WTC11 (cell line): ENCODE measurements at regions not wholly inside any gene's neighbourhood (a gene's known extent, or its start where the extent isn't known, plus 50 kb on each side); places are given as distances from the start of the nearest gene placed in this dataset.

Experiments used
- ATAC-seq: fragments of 200-7000 bp; cut with Tn5 transposase; 2 replicates; pipeline ENCODE4 v1.10.0; 2021; ENCODE audit warnings: mild to moderate bottlenecking, moderate library complexity
- CTCF ChIA-PET: fragments of 300-600 bp; sonication (Branson Sonifier 250); formaldehyde crosslinking; loops from one replicate; lab custom pipeline; 2021; ENCODE audit warnings: antibody characterized with exemption; lab: Charles Lee
- POLR2A ChIA-PET: fragments of 350-600 bp; sonication (Branson Sonifier 250); formaldehyde crosslinking; loops from one replicate; lab custom pipeline; 2021; ENCODE audit warnings: antibody characterized with exemption; lab: Charles Lee
- DNase-seq: peaks from one replicate; pipeline ENCODE4 v3.0.0; 2021; ENCODE audit warnings: low spot score
- H3K27ac Mint-ChIP-seq: 2 replicates; pipeline ENCODE4 v1.8.0; 2021; ENCODE audit warnings: mixed read lengths
- H3K27me3 Mint-ChIP-seq: 2 replicates; pipeline ENCODE4 v1.8.0; 2021; ENCODE audit warnings: low read depth, mild to moderate bottlenecking, moderate library complexity, mixed read lengths
- H3K36me3 Mint-ChIP-seq: 2 replicates; pipeline ENCODE4 v1.8.0; 2021; ENCODE audit warnings: mixed read lengths
- H3K4me1 Mint-ChIP-seq: 2 replicates; pipeline ENCODE4 v1.8.0; 2022; ENCODE audit warnings: mixed read lengths
- H3K4me3 Mint-ChIP-seq: 2 replicates; pipeline ENCODE4 v1.8.0; 2021; ENCODE audit warnings: mild to moderate bottlenecking, moderate library complexity, mixed read lengths
- H3K9me3 Mint-ChIP-seq: 2 replicates; pipeline ENCODE4 v1.8.0; 2021; ENCODE audit warnings: mixed read lengths
- E2F1 ChIP-seq: sonication (generic); formaldehyde crosslinking; IDR thresholded peaks from 2 replicates; pipeline ENCODE4 v1.8.0; 2022; ENCODE audit warnings: mild to moderate bottlenecking, missing genetic modification reagents
- ELF4 ChIP-seq: sonication (generic); formaldehyde crosslinking; IDR thresholded peaks from 2 replicates; pipeline ENCODE4 v1.8.1; 2022; ENCODE audit warnings: low read depth, mild to moderate bottlenecking, moderate library complexity, missing genetic modification reagents
- EMX1 ChIP-seq: fragments of 250-450 bp; sonication (Bioruptor Pico); IDR thresholded peaks from 2 replicates; pipeline ENCODE4 v1.8.0; 2021; ENCODE audit warnings: mild to moderate bottlenecking
- ERG ChIP-seq: fragments of 250-450 bp; sonication (Bioruptor Pico); IDR thresholded peaks from 2 replicates; pipeline ENCODE4 v1.8.0; 2021; ENCODE audit warnings: mild to moderate bottlenecking
- ETV6 ChIP-seq: sonication (generic); formaldehyde crosslinking; IDR thresholded peaks from 2 replicates; pipeline ENCODE4 v1.8.1; 2022; ENCODE audit warnings: mild to moderate bottlenecking, missing genetic modification reagents
- JUN ChIP-seq: sonication (generic); formaldehyde crosslinking; IDR thresholded peaks from 2 replicates; pipeline ENCODE4 v1.8.0; 2023; ENCODE audit warnings: mild to moderate bottlenecking, missing genetic modification reagents
- NFATC4 ChIP-seq: fragments of 250-450 bp; sonication (Bioruptor Pico); IDR thresholded peaks from 2 replicates; pipeline ENCODE4 v1.9.0; 2021; ENCODE audit warnings: mild to moderate bottlenecking
- NFE2L1 ChIP-seq: sonication (generic); formaldehyde crosslinking; IDR thresholded peaks from 2 replicates; pipeline ENCODE4 v1.8.1; 2023; ENCODE audit warnings: missing genetic modification reagents
- PRRX2 ChIP-seq: fragments of 250-450 bp; sonication (Bioruptor Pico); IDR thresholded peaks from 2 replicates; pipeline ENCODE4 v1.8.0; 2021; ENCODE audit warnings: mild to moderate bottlenecking
- RELA ChIP-seq: sonication (generic); formaldehyde crosslinking; IDR thresholded peaks from 2 replicates; pipeline ENCODE4 v1.8.1; 2022; ENCODE audit warnings: missing genetic modification reagents, mild to moderate bottlenecking, borderline replicate concordance
- SMAD3 ChIP-seq: sonication (generic); formaldehyde crosslinking; IDR thresholded peaks from 2 replicates; pipeline ENCODE4 v1.8.0; 2022; ENCODE audit warnings: missing genetic modification reagents, mild to moderate bottlenecking, borderline replicate concordance
- TCF7 ChIP-seq: sonication (generic); formaldehyde crosslinking; IDR thresholded peaks from 2 replicates; pipeline ENCODE4 v1.8.0; 2022; ENCODE audit warnings: mild to moderate bottlenecking, low read depth, missing genetic modification reagents, moderate library complexity
- USF1 ChIP-seq: sonication (generic); formaldehyde crosslinking; IDR thresholded peaks from 2 replicates; pipeline ENCODE4 v1.8.0; 2022; ENCODE audit warnings: mild to moderate bottlenecking, missing genetic modification reagents
- ZNF219 ChIP-seq: sonication (generic); formaldehyde crosslinking; IDR thresholded peaks from 2 replicates; pipeline ENCODE4 v1.8.0; 2023; ENCODE audit warnings: missing genetic modification reagents, mild to moderate bottlenecking, borderline replicate concordance
- ZNF423 ChIP-seq: fragments of 250-450 bp; sonication (Bioruptor Pico); IDR thresholded peaks from 2 replicates; pipeline ENCODE4 v2.1.2; 2022; ENCODE audit warnings: mild to moderate bottlenecking, moderate library complexity
- TF ChIP-seq, protein P1 (sequence below): sonication (generic); formaldehyde crosslinking; IDR thresholded peaks from 2 replicates; pipeline ENCODE4 v1.8.0; 2022; ENCODE audit warnings: missing genetic modification reagents
- TF ChIP-seq, protein P2 (sequence below): sonication (generic); formaldehyde crosslinking; IDR thresholded peaks from 2 replicates; pipeline ENCODE4 v1.8.0; 2023; ENCODE audit warnings: missing genetic modification reagents
- TF ChIP-seq, protein P3 (sequence below): sonication (generic); formaldehyde crosslinking; IDR thresholded peaks from 2 replicates; pipeline ENCODE4 v1.8.1; 2023; ENCODE audit warnings: mild to moderate bottlenecking, moderate library complexity, missing genetic modification reagents

DNA sequence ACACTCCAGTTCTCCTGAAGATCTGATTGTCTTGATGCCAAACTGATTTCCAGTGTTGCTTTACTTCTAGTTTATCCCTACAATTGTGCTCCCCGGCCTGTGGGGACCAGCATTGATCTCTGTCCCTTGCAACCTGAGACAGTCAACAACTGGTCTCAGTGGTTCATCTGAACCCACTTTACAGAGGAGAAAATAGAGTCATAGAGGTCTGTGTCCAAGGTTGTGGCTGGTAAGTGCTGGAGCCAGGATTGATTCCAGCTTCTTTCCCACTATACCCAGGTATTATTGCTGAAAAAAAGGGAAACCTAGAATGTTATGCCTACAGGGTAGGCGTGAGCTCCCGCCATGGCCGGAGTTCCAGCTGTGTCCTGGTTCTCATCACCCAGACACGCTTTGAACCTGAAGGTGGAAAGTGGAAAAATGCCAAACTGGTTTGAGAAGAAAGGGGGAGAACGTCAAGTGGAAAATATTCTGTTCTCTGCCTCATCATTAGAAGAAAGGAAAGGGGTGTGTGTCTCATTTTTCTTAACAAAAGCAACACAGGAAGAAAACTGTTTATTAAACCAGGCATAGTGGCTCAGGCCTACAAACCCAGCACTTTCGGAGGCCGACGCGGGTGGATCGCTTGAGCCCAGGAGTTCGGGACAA, 60.7 kb upstream of the ITPKB start:
- no peaks in the 10 kb centered on the region for H3K9me3 Mint-ChIP-seq
- no peaks in the 10 kb centered on the region for H3K36me3 Mint-ChIP-seq
- TF ChIP-seq ERG (no peak), NFATC4 (no peak)
- TF ChIP-seq, protein P1, sequence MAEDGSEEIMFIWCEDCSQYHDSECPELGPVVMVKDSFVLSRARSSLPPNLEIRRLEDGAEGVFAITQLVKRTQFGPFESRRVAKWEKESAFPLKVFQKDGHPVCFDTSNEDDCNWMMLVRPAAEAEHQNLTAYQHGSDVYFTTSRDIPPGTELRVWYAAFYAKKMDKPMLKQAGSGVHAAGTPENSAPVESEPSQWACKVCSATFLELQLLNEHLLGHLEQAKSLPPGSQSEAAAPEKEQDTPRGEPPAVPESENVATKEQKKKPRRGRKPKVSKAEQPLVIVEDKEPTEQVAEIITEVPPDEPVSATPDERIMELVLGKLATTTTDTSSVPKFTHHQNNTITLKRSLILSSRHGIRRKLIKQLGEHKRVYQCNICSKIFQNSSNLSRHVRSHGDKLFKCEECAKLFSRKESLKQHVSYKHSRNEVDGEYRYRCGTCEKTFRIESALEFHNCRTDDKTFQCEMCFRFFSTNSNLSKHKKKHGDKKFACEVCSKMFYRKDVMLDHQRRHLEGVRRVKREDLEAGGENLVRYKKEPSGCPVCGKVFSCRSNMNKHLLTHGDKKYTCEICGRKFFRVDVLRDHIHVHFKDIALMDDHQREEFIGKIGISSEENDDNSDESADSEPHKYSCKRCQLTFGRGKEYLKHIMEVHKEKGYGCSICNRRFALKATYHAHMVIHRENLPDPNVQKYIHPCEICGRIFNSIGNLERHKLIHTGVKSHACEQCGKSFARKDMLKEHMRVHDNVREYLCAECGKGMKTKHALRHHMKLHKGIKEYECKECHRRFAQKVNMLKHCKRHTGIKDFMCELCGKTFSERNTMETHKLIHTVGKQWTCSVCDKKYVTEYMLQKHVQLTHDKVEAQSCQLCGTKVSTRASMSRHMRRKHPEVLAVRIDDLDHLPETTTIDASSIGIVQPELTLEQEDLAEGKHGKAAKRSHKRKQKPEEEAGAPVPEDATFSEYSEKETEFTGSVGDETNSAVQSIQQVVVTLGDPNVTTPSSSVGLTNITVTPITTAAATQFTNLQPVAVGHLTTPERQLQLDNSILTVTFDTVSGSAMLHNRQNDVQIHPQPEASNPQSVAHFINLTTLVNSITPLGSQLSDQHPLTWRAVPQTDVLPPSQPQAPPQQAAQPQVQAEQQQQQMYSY (CRISPR knock-in tag): no peak
- TF ChIP-seq, all 79 proteins: peak for 0

GRCh38 chr1:226798427-226799411, 59.6 kb upstream of the ITPKB start:
- Mint-ChIP-seq H3K4me1 (no peaks in the 10 kb centered on the region), H3K9me3 (no peaks in the 10 kb centered on the region), H3K36me3 (no peaks in the 10 kb centered on the region), H3K27me3 (no peaks in the 10 kb centered on the region), H3K27ac (no peak overlapping the region), H3K4me3 (no peak overlapping the region)
- no peak for ATAC-seq
- CTCF ChIA-PET: no interaction called here
- POLR2A ChIA-PET: no interaction called here
- DNase-seq: no peak
- no peak for TF ChIP-seq PRRX2 (CRISPR knock-in tag)
- TF ChIP-seq RELA (CRISPR knock-in tag): no peak
- TF ChIP-seq, protein P2, sequence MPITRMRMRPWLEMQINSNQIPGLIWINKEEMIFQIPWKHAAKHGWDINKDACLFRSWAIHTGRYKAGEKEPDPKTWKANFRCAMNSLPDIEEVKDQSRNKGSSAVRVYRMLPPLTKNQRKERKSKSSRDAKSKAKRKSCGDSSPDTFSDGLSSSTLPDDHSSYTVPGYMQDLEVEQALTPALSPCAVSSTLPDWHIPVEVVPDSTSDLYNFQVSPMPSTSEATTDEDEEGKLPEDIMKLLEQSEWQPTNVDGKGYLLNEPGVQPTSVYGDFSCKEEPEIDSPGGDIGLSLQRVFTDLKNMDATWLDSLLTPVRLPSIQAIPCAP (CRISPR knock-in tag): no peak
- TF ChIP-seq ZNF219 (CRISPR knock-in tag): no peak
- TF ChIP-seq USF1: no peak
- no peak for TF ChIP-seq SMAD3 (CRISPR knock-in tag)
- no peak for TF ChIP-seq TCF7
- TF ChIP-seq NFE2L1 (CRISPR knock-in tag): no peak
- TF ChIP-seq EMX1: no peak
- no peak for TF ChIP-seq ZNF423
- TF ChIP-seq JUN (CRISPR knock-in tag): no peak
- TF ChIP-seq, protein P3, sequence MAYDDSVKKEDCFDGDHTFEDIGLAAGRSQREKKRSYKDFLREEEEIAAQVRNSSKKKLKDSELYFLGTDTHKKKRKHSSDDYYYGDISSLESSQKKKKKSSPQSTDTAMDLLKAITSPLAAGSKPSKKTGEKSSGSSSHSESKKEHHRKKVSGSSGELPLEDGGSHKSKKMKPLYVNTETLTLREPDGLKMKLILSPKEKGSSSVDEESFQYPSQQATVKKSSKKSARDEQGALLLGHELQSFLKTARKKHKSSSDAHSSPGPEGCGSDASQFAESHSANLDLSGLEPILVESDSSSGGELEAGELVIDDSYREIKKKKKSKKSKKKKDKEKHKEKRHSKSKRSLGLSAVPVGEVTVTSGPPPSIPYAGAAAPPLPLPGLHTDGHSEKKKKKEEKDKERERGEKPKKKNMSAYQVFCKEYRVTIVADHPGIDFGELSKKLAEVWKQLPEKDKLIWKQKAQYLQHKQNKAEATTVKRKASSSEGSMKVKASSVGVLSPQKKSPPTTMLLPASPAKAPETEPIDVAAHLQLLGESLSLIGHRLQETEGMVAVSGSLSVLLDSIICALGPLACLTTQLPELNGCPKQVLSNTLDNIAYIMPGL (CRISPR knock-in tag): no peak
- no peak for TF ChIP-seq ELF4
- TF ChIP-seq E2F1 (CRISPR knock-in tag): no peak
- no peak for TF ChIP-seq ETV6 (CRISPR knock-in tag)

More for the DNA sequence above, 60.7 kb upstream of the ITPKB start:
- POLR2A ChIA-PET: no interaction called here
- DNase-seq (no peak), ATAC-seq (no peak)
- CTCF ChIA-PET: interaction anchor here (0.6 kb wide), 1 partner anchor 352 kb away, joined by 3 read pairs; no protein-coding TSS in a partner anchor
- no peaks in the 10 kb centered on the region for H3K4me1 Mint-ChIP-seq
- H3K27ac Mint-ChIP-seq: no peak overlapping the region
- H3K4me3 Mint-ChIP-seq: no peak overlapping the region
- H3K27me3 Mint-ChIP-seq: no peaks in the 10 kb centered on the region
